Ovary (tissue), 3 donors: ENCODE measurements at regions not wholly inside any gene's neighbourhood (a gene's known extent, or its start where the extent isn't known, plus 50 kb on each side); places are given as distances from the start of the nearest gene placed in this dataset.

Experiments
- CTCF ChIP-seq, 3 donors: fragments of 450-650 bp in 2 of 3; fragments of 200-600 bp in 1 of 3; IDR thresholded peaks; one replicate each; pipeline versions ENCODE4 v1.5.1 to v1.8.0; 2016 to 2022; ENCODE audit warnings: antibody characterized with exemption in 3 of 3, mild to moderate bottlenecking in 1 of 3
- EP300 ChIP-seq: sonication (generic); formaldehyde crosslinking; IDR thresholded peaks from one replicate; pipeline ENCODE4 v1.6.1; 2017; ENCODE audit warnings: antibody characterized with exemption
- POLR2A ChIP-seq: fragments of 450-650 bp; IDR thresholded peaks from one replicate; pipeline ENCODE4 v1.6.1; 2017; ENCODE audit warnings: antibody characterized with exemption, mild to moderate bottlenecking, moderate library complexity
- donor health status: DM: no; HTN: no; CAD: no.

- no peak for TF ChIP-seq CTCF (IDR thresholded peaks at IDR 0.05)
- no peak for TF ChIP-seq POLR2A
- no peak for TF ChIP-seq EP300
These were observed 130.5 kb upstream of the MAN1A1 start for GRCh38 chr6:119479860-119480655.
